ENCODE measurements at regions not wholly inside any gene's neighbourhood (a gene's known extent, or its start where the extent isn't known, plus 50 kb on each side); places are given as distances from the start of the nearest gene placed in this dataset.

DNA sequence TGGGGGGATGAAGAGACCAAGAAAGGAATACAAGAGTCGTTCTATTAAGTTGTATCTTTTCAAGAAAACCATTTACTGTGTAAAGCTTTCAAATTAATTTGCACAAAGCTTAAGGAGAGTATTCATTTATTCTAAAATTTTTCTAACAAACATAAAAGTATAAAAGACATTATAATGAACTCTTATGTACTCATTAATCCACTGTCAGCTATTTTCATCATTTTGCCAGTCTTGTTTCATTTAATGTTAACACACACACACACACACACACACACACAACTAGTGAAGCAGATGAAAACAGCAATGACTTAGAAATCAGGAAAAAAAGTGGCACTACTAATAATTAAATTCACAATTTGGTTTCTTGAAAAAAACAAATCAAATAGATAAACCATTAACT is 176.7 kb downstream of the TLE1 start:
- Histone ChIP-seq H3K4me1 (ENCODE audit: insufficient read depth) (no peaks in the 10 kb centered on the region), H4K20me1 (ENCODE audit: insufficient read depth, poor library complexity, severe bottlenecking) (no peaks in the 10 kb centered on the region), H3K4me3 (no peak overlapping the region), H3K27me3 (no peaks in the 10 kb centered on the region), H3K27ac (no peak overlapping the region), H3K36me3 (replicated peaks; ENCODE audit: insufficient read depth, low read depth) (no peaks in the 10 kb centered on the region), H3K79me2 (no peaks in the 10 kb centered on the region), H3K9me2 (replicated peaks; ENCODE audit: insufficient read depth) (no peaks in the 10 kb centered on the region), H3K4me2 (no peak overlapping the region), H3K9me3 (ENCODE audit: low read depth) (no peaks in the 10 kb centered on the region), H2AFZ (no peak overlapping the region)
- 84% methylated on average over 1 of the region's 1 CpG for WGBS (ENCODE audit: low lambda C conversion rate, missing lambda C conversion rate)
- DNase-seq (ENCODE audit: low spot score), result no peak
- TF ChIP-seq, protein P1, sequence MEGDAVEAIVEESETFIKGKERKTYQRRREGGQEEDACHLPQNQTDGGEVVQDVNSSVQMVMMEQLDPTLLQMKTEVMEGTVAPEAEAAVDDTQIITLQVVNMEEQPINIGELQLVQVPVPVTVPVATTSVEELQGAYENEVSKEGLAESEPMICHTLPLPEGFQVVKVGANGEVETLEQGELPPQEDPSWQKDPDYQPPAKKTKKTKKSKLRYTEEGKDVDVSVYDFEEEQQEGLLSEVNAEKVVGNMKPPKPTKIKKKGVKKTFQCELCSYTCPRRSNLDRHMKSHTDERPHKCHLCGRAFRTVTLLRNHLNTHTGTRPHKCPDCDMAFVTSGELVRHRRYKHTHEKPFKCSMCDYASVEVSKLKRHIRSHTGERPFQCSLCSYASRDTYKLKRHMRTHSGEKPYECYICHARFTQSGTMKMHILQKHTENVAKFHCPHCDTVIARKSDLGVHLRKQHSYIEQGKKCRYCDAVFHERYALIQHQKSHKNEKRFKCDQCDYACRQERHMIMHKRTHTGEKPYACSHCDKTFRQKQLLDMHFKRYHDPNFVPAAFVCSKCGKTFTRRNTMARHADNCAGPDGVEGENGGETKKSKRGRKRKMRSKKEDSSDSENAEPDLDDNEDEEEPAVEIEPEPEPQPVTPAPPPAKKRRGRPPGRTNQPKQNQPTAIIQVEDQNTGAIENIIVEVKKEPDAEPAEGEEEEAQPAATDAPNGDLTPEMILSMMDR (IDR thresholded peaks at IDR 0.05; ENCODE audit: poor library complexity), result no peak
- TF ChIP-seq EZH2phosphoT487 (IDR thresholded peaks at IDR 0.05; ENCODE audit: low read depth, severe bottlenecking, unreplicated experiment) (no peak), EZH2 (IDR thresholded peaks at IDR 0.05; ENCODE audit: borderline replicate concordance) (no peak)

DNA sequence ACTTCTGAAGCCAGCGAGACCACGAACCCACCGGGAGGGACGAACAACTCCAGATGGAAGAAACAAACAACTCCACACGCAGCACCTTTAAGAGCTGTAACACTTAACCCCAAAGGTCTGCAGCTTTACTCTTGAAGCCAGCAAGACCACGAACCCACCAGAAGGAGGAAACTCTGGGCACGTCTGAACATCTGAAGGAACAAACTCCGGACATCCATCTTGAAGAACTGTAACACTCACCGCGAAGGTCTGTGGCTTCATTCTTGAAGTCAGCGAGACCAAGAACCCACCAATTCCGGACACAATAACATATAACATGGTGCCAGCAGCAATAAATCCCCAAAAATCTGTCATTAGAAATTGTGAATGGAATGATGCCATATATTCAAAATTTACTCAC is 180.9 kb downstream of the TLE1 start:
- H3K9me3 ChIP-seq (ENCODE audit: low read depth), result no peaks in the 10 kb centered on the region
- no peak overlapping the region for H3K27ac ChIP-seq
- no peaks in the 10 kb centered on the region for H3K27me3 ChIP-seq
- no peaks in the 10 kb centered on the region for H3K9me2 ChIP-seq (replicated peaks; ENCODE audit: insufficient read depth)
- no peaks in the 10 kb centered on the region for H3K36me3 ChIP-seq (replicated peaks; ENCODE audit: insufficient read depth, low read depth)
- no peaks in the 10 kb centered on the region for H3K79me2 ChIP-seq
- no peak overlapping the region for H2AFZ ChIP-seq
- no peaks in the 10 kb centered on the region for H3K4me1 ChIP-seq (ENCODE audit: insufficient read depth)
- no peak overlapping the region for H3K4me3 ChIP-seq
- TF ChIP-seq EZH2phosphoT487 (IDR thresholded peaks at IDR 0.05; ENCODE audit: low read depth, severe bottlenecking, unreplicated experiment), result no peak
- TF ChIP-seq, protein P1 (IDR thresholded peaks at IDR 0.05; ENCODE audit: poor library complexity), result no peak
- no peak for TF ChIP-seq EZH2 (IDR thresholded peaks at IDR 0.05; ENCODE audit: borderline replicate concordance)
- no peak for DNase-seq (ENCODE audit: low spot score)
- no peak overlapping the region for H3K4me2 ChIP-seq
- WGBS (ENCODE audit: low lambda C conversion rate, missing lambda C conversion rate), result 97% methylated on average over 12 of the region's 12 CpGs
- H4K20me1 ChIP-seq (ENCODE audit: insufficient read depth, poor library complexity, severe bottlenecking), result no peaks in the 10 kb centered on the region

DNA sequence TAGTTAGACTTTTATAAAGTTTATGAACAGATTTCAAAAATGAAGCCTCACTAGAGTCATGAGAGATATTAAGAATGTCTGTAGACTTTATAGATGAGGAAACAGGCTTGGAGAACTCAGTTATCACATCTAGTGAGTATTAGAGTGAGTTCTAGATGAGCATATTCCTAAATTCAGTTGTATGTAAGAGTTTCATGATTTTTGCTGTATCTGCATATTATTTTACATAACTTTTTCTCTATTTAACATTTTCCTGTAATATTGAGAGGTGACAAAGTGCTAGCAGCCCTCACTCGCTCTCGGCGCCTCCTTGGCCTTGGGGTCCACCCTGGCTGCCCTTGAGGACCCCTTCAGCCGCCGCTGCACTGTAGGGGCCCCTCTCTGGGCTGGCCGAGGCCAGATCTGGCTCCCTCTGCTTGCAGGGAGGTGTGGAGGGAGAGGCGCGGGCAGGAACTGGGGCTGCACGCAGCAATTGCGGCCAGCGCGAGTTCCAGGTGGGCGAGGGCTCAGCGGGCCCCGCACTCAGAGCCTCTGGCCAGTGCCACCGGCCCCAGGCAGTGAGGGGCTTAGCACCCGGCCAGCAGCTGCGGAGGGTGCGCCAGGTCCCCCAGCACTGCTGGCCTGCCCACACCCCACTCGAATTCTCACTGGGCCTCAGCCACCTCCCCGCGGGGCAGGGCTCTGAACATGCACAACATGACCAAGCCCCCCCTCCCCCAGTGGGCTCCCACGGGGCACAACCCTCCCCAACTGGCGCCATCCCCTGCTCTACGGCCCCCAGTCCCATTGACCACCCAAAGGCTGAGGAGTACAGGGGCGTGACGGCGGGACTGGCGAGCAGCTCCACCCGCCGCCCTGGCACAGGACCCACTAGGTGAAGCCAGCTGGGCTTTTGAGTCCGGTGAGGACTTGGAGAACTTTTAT is 182.1 kb downstream of the TLE1 start:
- 94% methylated on average over 25 of the region's 32 CpGs for WGBS (ENCODE audit: low lambda C conversion rate, missing lambda C conversion rate)
- no peak overlapping the region for H2AFZ ChIP-seq
- H3K27ac ChIP-seq, result no peak overlapping the region
- H4K20me1 ChIP-seq (ENCODE audit: insufficient read depth, poor library complexity, severe bottlenecking), result no peaks in the 10 kb centered on the region
- no peaks in the 10 kb centered on the region for H3K9me3 ChIP-seq (ENCODE audit: low read depth)
- no peak overlapping the region for H3K4me2 ChIP-seq
- TF ChIP-seq, protein P1 (IDR thresholded peaks at IDR 0.05; ENCODE audit: poor library complexity), result no peak
- TF ChIP-seq EZH2phosphoT487 (IDR thresholded peaks at IDR 0.05; ENCODE audit: low read depth, severe bottlenecking, unreplicated experiment) (no peak), EZH2 (IDR thresholded peaks at IDR 0.05; ENCODE audit: borderline replicate concordance) (no peak)
- H3K36me3 ChIP-seq (replicated peaks; ENCODE audit: insufficient read depth, low read depth), result no peaks in the 10 kb centered on the region
- H3K79me2 ChIP-seq, result no peaks in the 10 kb centered on the region
- H3K9me2 ChIP-seq (replicated peaks; ENCODE audit: insufficient read depth), result no peaks in the 10 kb centered on the region
- H3K4me3 ChIP-seq, result no peak overlapping the region
- H3K27me3 ChIP-seq, result no peaks in the 10 kb centered on the region
- DNase-seq (ENCODE audit: low spot score), result no peak
- no peaks in the 10 kb centered on the region for H3K4me1 ChIP-seq (ENCODE audit: insufficient read depth)

Data from hepatocyte (in vitro differentiated cells).